OCI-LY7 (cell line): ENCODE measurements at regions not wholly inside any gene's neighbourhood (a gene's known extent, or its start where the extent isn't known, plus 50 kb on each side); places are given as distances from the start of the nearest gene placed in this dataset.

ENCODE experiments used
- EZH2phosphoT487 ChIP-seq: fragments of 200-600 bp; sonication (generic); IDR thresholded peaks from 2 replicates; pipeline ENCODE4 v1.6.1; 2018; ENCODE audit warnings: low read depth, borderline replicate concordance, mild to moderate bottlenecking, mixed run types, antibody characterized with exemption, low read length, moderate library complexity, mixed read lengths
- TF ChIP-seq, protein P1 (sequence below): fragments of 200-600 bp; sonication (generic); conservative IDR thresholded peaks from 2 replicates; pipeline ENCODE4 v1.5.1; 2014; ENCODE audit warnings: mild to moderate bottlenecking, antibody characterized with exemption, low read length, moderate library complexity, mixed read lengths

DNA sequence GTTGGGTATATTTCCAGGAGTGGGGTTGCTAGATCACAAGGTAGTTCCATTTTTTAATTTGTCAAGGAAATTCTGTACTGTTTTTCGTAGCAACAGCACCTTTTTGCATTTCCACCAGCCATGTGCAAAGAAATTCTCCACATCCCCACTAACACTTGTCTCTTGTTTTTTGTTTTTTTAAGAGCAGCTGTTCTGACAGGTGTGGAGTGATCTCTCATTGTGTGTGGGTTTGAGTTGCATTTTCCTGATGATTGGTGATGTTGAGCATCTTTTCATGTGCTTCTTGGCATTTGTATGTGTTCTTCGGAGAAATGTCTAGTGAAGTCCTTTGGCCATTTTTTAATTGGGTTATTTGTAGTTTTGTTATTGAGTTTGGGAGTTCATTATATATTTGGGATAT lies 80.3 kb upstream of the PUDP start:
- TF ChIP-seq, protein P1, sequence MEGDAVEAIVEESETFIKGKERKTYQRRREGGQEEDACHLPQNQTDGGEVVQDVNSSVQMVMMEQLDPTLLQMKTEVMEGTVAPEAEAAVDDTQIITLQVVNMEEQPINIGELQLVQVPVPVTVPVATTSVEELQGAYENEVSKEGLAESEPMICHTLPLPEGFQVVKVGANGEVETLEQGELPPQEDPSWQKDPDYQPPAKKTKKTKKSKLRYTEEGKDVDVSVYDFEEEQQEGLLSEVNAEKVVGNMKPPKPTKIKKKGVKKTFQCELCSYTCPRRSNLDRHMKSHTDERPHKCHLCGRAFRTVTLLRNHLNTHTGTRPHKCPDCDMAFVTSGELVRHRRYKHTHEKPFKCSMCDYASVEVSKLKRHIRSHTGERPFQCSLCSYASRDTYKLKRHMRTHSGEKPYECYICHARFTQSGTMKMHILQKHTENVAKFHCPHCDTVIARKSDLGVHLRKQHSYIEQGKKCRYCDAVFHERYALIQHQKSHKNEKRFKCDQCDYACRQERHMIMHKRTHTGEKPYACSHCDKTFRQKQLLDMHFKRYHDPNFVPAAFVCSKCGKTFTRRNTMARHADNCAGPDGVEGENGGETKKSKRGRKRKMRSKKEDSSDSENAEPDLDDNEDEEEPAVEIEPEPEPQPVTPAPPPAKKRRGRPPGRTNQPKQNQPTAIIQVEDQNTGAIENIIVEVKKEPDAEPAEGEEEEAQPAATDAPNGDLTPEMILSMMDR, result no peak
- no peak for TF ChIP-seq EZH2phosphoT487
